Loucy (cell line): ENCODE measurements at regions not wholly inside any gene's neighbourhood (a gene's known extent, or its start where the extent isn't known, plus 50 kb on each side); places are given as distances from the start of the nearest gene placed in this dataset.

Experiments used
- H2AFZ ChIP-seq: fragments of 200-600 bp; sonication (generic); 2 replicates; pipeline ENCODE4 v1.6.0; 2016; ENCODE audit warnings: antibody characterized with exemption, mild to moderate bottlenecking, low read length, moderate library complexity
- H3F3A ChIP-seq: fragments of 200-600 bp; 2 replicates; pipeline ENCODE4 v1.6.0; 2016; ENCODE audit warnings: antibody characterized with exemption, low read depth, mild to moderate bottlenecking
- H3K27me3 ChIP-seq: fragments of 200-600 bp; sonication (generic); 2 replicates; pipeline ENCODE4 v1.6.1; 2014; ENCODE audit warnings: low read length, mild to moderate bottlenecking; ENCODE audit not compliant: insufficient read depth, poor library complexity, severe bottlenecking
- H3K36me3 ChIP-seq: fragments of 200-600 bp; sonication (generic); 2 replicates; pipeline ENCODE4 v1.6.1; 2016; ENCODE audit warnings: low read length; ENCODE audit not compliant: insufficient read depth
- H3K4me1 ChIP-seq: fragments of 200-600 bp; sonication (generic); 2 replicates; pipeline ENCODE4 v1.5.1; 2014; ENCODE audit warnings: low read length, mild to moderate bottlenecking; ENCODE audit not compliant: insufficient read depth, poor library complexity, severe bottlenecking
- H3K4me2 ChIP-seq: fragments of 200-600 bp; sonication (generic); 2 replicates; pipeline ENCODE4 v1.6.0; 2014; ENCODE audit warnings: antibody characterized with exemption, low read length, low read depth, mild to moderate bottlenecking; ENCODE audit not compliant: poor library complexity, severe bottlenecking
- H3K4me3 ChIP-seq: fragments of 200-600 bp; sonication (generic); 2 replicates; pipeline ENCODE4 v1.5.1; 2014; ENCODE audit warnings: low read length, mild to moderate bottlenecking, mixed read lengths; ENCODE audit not compliant: poor library complexity, severe bottlenecking
- H3K79me2 ChIP-seq: fragments of 200-600 bp; sonication (generic); 2 replicates; pipeline ENCODE4 v1.6.1; 2014; ENCODE audit warnings: low read length; ENCODE audit not compliant: insufficient read depth
- H3K9ac ChIP-seq: fragments of 200-600 bp; sonication (generic); 2 replicates; pipeline ENCODE4 v1.6.0; 2014; ENCODE audit warnings: mild to moderate bottlenecking, low read depth, low read length, moderate library complexity; ENCODE audit not compliant: poor library complexity, severe bottlenecking
- H3K9me2 ChIP-seq: fragments of 200-600 bp; sonication (generic); replicated peaks from 2 replicates; pipeline ENCODE4 v1.6.1; 2016; ENCODE audit warnings: low read depth, low read length, mixed read lengths
- H3K9me3 ChIP-seq: fragments of 200-600 bp; sonication (generic); 2 replicates; pipeline ENCODE4 v1.6.1; 2014; ENCODE audit warnings: mild to moderate bottlenecking, antibody characterized with exemption, low read length, low read depth; ENCODE audit not compliant: insufficient read depth
- H4K20me1 ChIP-seq: fragments of 200-600 bp; sonication (generic); 2 replicates; pipeline ENCODE4 v1.6.0; 2014; ENCODE audit warnings: antibody characterized with exemption, low read length, mild to moderate bottlenecking; ENCODE audit not compliant: insufficient read depth, poor library complexity, severe bottlenecking
- EZH2phosphoT487 ChIP-seq: fragments of 200-600 bp; IDR thresholded peaks from 2 replicates; pipeline ENCODE4 v1.6.1; 2018; ENCODE audit warnings: antibody characterized with exemption, mild to moderate bottlenecking, moderate library complexity, borderline replicate concordance
- TF ChIP-seq, protein P1 (sequence below): fragments of 200-600 bp; sonication (generic); conservative IDR thresholded peaks from 2 replicates; pipeline ENCODE4 v1.5.1; 2014; ENCODE audit warnings: mild to moderate bottlenecking, antibody characterized with exemption, low read length

- Histone ChIP-seq H3K27me3 (no peaks in the 10 kb centered on the region), H2AFZ (no peak overlapping the region), H3K9me2 (no peaks in the 10 kb centered on the region), H4K20me1 (no peaks in the 10 kb centered on the region), H3F3A (0 out of 2 replicates have a peak, but pooled peaks cover 3% of the 10 kb centered on the region), H3K4me3 (no peak overlapping the region), H3K9me3 (no peaks in the 10 kb centered on the region), H3K36me3 (no peaks in the 10 kb centered on the region), H3K79me2 (no peaks in the 10 kb centered on the region), H3K4me1 (peaks cover 84% of the 10 kb centered on the region), H3K4me2 (peak overlapping the region; percentile 2), H3K9ac (peak overlapping the region; percentile 45)
- TF ChIP-seq, protein P1, sequence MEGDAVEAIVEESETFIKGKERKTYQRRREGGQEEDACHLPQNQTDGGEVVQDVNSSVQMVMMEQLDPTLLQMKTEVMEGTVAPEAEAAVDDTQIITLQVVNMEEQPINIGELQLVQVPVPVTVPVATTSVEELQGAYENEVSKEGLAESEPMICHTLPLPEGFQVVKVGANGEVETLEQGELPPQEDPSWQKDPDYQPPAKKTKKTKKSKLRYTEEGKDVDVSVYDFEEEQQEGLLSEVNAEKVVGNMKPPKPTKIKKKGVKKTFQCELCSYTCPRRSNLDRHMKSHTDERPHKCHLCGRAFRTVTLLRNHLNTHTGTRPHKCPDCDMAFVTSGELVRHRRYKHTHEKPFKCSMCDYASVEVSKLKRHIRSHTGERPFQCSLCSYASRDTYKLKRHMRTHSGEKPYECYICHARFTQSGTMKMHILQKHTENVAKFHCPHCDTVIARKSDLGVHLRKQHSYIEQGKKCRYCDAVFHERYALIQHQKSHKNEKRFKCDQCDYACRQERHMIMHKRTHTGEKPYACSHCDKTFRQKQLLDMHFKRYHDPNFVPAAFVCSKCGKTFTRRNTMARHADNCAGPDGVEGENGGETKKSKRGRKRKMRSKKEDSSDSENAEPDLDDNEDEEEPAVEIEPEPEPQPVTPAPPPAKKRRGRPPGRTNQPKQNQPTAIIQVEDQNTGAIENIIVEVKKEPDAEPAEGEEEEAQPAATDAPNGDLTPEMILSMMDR: no peak
- TF ChIP-seq EZH2phosphoT487: no peak
These were observed 120.5 kb downstream of the SLC25A47 start for GRCh38 chr14:100443603-100444002.

GRCh38 chr14:100445436-100446088 lies 122.4 kb downstream of the SLC25A47 start:
- Histone ChIP-seq H3K79me2 (no peaks in the 10 kb centered on the region), H2AFZ (no peak overlapping the region; the same call in 1 of the 2 replicates)

GRCh38 chr14:100446572-100446971 lies 123.4 kb downstream of the SLC25A47 start:
- H3K4me3 ChIP-seq: no peak overlapping the region
- H2AFZ ChIP-seq: no peak overlapping the region
- H3K79me2 ChIP-seq: no peaks in the 10 kb centered on the region
- H3K4me1 ChIP-seq: peaks cover 55% of the 10 kb centered on the region
- H3K9ac ChIP-seq: peak overlapping the region; percentile 55
- no peak overlapping the region for H3K4me2 ChIP-seq
- no peaks in the 10 kb centered on the region for H3K36me3 ChIP-seq
- no peak for TF ChIP-seq EZH2phosphoT487
- TF ChIP-seq, protein P1: no peak
- H4K20me1 ChIP-seq: no peaks in the 10 kb centered on the region
- H3F3A ChIP-seq: no peaks in the 10 kb centered on the region
- H3K9me2 ChIP-seq: no peaks in the 10 kb centered on the region
- H3K9me3 ChIP-seq: no peaks in the 10 kb centered on the region
- H3K27me3 ChIP-seq: no peaks in the 10 kb centered on the region

More at GRCh38 chr14:100445436-100446088, 122.4 kb downstream of the SLC25A47 start:
- Histone ChIP-seq H3F3A (no peaks in the 10 kb centered on the region), H3K4me1 (peaks cover 65% of the 10 kb centered on the region), H3K9ac (no peak overlapping the region), H3K9me2 (no peaks in the 10 kb centered on the region), H3K9me3 (no peaks in the 10 kb centered on the region), H3K36me3 (no peaks in the 10 kb centered on the region), H3K27me3 (no peaks in the 10 kb centered on the region), H3K4me3 (no peak overlapping the region), H3K4me2 (no peak overlapping the region), H4K20me1 (no peaks in the 10 kb centered on the region)
- TF ChIP-seq EZH2phosphoT487: no peak
- TF ChIP-seq, protein P1: no peak
